ENCODE measurements at regions not wholly inside any gene's neighbourhood (a gene's known extent, or its start where the extent isn't known, plus 50 kb on each side); places are given as distances from the start of the nearest gene placed in this dataset.
"Not testable (repeated sequence)": the region's sequence is repeated elsewhere in the genome, so short reads cannot be mapped to it uniquely, and the experiment has no call there.

DNA sequence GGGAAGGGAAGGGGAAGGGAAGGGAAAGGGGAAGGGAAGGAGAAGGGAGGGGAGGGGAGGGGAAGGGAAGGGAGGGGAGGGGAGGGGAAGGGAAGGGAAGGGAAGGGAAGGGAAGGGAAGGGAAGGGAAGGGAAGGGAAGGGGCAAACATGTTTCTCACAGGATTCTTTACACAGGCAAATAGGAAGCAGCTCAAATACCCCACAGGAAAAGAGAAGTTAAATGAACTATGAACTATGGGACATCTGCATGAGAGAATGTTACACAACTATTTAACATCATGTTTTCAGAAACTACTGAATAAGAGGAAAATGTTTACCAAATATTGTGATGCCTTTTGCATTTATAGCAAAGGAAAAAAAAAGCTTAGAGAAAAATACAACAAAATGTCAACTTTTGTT, 125.4 kb upstream of the SLC30A5 start:
- no peak for DNase-seq (ENCODE audit: low read depth in 2 of 2)

DNA sequence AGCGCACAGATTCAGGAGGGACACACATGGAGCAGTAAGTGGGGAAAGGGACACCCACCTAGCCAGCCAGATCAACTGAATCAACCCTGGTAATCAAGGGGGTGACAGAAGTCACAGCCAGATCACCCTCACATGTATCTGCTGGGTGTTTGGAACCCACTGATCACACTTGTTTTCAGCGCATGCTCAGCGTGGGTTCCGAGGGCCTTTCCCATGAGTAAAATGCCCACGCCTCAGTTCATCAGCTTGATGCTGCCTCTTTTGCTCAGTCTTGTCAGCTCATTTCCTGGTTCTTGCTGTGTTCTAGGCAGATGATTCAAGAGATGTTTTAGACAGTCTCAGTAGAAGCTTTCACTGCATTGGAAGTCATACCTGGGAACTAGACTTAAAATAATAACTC, 123.2 kb upstream of the SLC30A5 start:
- no peak for DNase-seq (ENCODE audit: low read depth in 2 of 2)

GRCh38 chr5:68973696-68974095, 120.1 kb upstream of the SLC30A5 start:
- DNase-seq (ENCODE audit: low read depth in 2 of 2), result no peak

- DNase-seq (ENCODE audit: low read depth in 2 of 2), result no peak
Observed at GRCh38 chr5:68983043-68983442, 110.8 kb upstream of the SLC30A5 start.

- DNase-seq (ENCODE audit: low read depth in 2 of 2), result no peak
Observed at GRCh38 chr5:68983959-68984358, 109.9 kb upstream of the SLC30A5 start.

DNA sequence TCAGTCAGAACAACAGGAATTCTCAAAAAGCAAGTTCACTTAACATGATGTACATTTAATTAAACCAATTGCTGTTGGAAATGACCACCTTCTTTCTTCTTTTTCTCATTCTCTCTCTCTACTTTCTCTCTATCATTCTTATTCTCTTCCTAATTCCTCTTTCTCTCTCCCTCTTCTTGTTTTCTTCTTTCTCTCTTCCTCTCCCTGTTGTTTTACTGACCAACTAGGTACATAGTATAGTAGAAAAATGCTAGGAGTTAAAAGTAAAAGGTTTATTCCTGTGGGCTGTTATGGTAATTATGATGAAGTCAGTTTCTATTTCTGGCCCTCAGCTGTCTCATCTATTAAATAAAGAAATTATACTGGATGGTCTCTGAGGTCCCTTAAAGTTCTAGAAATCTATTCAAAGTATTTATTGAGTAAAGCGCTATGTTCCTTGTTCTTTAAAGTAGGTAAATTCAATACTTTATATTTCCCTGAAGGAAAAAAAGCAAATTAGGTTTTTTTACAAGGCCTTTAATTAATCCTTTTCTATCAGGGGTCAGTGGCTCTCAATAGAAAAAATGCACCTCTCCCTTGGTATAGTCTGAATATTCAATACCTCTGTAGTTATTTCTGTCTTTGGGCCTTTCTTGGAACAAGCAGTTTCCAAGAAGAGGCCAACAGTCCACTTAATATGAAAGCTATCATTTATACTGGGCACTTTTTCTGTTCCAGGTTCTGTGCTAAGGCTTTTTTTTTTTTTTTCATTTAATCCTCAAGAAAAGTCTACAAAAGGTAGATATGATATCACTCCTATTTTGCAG, 102.3 kb upstream of the SLC30A5 start:
- DNase-seq (ENCODE audit: low read depth in 2 of 2), result no peak

DNA sequence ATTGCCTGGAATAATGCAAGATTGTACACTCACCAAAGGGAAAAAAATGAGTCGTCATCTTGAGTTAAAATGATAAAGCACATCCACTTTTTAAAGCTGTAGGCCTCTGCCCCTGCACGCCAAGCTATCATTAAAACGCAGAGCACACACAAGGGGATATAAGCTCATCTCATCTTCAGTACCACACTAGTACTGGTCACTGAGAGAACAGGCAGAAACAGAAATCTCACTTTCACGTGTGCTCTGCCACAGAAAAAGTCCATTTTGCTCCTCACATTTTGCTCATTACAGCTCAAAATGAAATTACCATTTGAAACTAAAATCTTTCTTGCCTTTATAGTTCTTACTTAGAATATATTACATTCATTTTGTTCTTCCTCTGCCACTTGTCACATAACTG, 99.2 kb upstream of the SLC30A5 start:
- no peak for DNase-seq (ENCODE audit: low read depth in 2 of 2)

DNA sequence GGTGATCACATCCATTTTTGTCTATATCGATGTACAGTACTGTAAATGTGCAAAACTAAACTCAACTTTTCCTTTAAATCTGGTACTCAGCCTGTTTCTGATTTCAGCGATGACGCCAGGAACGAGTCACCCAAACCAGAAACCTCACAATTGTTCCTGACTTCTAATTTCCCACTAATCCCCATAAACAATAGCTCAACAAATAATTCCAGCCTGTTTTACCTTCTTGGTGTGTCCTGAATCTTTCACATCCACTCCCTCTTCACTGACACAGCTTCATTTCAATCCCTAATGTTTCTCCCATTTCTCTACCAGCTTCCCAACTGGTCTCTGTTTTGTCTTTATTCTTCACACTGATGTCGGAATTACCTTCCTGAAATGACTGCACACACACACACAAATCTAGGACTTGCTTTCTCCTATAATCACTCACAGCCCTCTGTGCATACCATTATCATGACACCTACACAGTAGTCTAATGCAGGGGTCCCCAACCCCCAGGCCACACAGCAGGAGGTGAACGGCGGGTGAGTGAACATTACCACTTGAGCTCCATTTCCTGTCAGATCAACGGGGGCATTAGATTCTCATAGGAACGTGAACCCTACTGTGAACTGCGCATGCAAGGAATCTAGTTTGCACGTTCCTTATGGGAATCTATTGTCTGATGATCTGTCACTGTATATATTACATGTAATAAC, 97.8 kb upstream of the SLC30A5 start:
- no peak for DNase-seq (ENCODE audit: low read depth in 2 of 2)

DNA sequence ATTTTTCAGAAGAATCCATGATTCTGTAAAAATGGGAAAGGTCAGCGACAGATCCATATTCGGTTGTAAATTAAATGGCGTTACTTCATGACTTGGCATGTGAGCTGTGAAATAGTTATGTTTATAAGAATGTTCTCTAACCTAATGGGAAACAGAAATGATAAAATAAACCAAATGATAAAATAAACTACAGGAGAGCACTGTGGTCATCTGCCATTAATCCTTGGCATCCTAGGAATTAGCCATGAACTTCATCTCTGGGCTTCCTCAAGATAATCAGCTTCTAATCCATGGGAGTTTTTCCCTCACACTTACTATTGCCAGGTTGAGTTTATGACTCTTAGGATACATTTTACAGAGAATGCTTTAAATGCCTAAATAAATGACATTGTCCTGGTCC, 94.6 kb upstream of the SLC30A5 start:
- no peak for DNase-seq (ENCODE audit: low read depth in 2 of 2)

GRCh38 chr5:69000216-69000919, 93.4 kb upstream of the SLC30A5 start:
- no peak for DNase-seq (ENCODE audit: low read depth in 2 of 2)

DNA sequence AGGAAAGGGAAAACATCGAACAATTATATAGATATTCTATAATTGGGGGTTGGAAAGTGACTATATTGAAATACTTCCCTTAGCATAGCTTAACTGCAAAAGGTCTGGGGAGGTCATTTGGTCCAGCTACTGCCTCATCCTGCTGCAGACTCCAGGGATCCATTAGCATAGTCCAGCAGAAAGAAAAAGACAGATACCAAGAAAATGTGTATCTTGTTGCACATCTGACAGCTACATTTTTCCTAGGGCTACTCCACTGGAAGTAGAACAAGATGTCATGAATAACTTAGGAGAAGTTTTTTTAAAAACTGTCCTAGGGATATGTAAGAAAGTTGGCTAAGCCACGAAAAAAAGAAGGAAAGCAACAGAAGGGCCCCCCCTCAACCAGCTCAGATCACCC, 92.9 kb upstream of the SLC30A5 start:
- DNase-seq (ENCODE audit: low read depth in 2 of 2), result no peak

GRCh38 chr5:69001627-69002026, 92.2 kb upstream of the SLC30A5 start:
- no peak for DNase-seq (ENCODE audit: low read depth in 2 of 2)

DNA sequence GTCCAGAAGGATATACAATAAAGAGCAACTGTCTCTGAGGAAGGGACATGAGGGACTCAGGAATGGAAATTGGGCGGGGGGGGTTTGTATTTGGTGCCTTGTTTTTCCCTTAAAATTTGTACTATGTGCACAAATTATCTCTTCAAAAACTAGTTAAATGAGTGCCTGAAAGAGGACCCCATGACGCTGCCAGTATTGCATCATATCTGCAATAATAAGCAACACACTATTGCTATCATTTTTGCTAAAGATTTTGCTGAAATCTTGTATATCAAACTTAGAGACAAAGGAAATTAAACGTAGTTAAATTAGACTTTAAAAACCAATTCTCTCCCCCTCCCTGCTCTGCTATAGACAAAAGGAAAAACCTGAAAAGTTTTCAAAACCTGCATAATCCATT, 89.7 kb upstream of the SLC30A5 start:
- no peak for DNase-seq (ENCODE audit: low read depth in 2 of 2)

GRCh38 chr5:69004676-69005075, 89.1 kb upstream of the SLC30A5 start:
- no peak for DNase-seq (ENCODE audit: low read depth in 2 of 2)

- no peak for DNase-seq (ENCODE audit: low read depth in 2 of 2)
Observed at GRCh38 chr5:69006030-69006429, 87.8 kb upstream of the SLC30A5 start.

DNA sequence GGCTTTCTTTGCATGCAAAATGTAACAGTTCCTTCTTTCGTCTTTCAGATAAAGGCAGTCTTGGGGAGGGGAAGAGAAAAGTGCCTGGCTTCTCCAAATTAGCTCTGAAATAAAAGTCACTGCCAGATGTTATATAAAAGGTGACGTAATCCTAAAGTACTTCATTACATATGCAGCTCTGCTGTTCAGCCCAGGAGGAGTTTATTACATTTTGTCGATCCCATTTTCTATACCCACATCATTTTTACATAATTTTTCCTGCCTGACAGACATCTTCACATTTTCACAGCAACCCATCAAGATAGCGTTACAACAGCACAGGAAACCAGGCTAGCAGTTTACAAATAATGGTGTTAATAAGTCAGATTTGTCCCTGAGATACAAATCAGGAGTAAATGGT, 86.7 kb upstream of the SLC30A5 start:
- no peak for DNase-seq (ENCODE audit: low read depth in 2 of 2)

DNA sequence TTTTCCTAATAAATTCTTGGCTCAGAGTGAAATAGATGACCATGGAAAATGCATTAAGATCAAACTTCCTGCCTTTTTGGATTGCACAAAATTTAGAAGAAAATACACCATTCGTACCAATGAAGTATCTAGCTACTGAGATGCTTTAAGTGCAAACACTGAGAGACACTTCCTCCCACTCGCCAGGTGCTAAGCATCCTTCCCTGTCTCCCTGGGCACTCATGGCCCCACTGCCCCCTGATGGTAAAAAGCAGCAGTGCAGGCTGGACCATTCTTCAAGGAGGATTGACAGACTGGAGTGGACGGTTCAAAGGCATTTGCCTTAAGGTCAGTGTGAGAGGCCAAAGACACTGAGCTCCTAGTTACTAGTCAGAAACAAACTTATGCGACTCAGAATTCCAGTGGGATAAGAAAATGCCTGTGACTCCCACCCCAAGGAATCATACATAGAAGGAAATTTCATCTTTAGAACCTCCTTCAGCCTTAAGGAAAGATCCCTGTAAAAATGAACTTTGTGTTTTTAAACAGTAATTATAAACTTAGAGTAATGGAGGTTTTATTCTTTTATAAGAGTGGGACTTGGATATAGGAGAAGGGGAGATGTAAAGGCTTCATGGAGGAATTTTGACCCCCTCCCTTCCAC, 86.0 kb upstream of the SLC30A5 start:
- peak; percentile 28 for DNase-seq (ENCODE audit: low read depth in 2 of 2)

DNA sequence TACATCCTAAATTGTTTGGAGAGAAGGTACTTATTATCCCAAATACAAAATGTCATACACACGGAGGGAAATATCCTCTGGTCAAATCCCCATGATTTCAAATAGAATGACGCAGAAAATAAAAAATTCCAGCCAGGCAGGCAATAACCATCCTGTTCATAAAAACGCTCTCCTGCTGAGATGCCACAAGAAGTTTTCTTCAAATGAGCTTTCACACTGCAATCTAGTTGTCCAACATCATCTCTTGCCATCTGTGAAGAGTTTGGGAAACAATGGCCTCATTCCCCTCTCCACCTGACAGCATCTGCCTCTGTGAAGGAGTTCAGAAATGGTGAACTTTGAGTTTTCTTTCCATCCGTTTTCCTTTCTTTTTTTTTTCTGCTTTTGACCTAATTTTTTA, 83.3 kb upstream of the SLC30A5 start:
- DNase-seq (ENCODE audit: low read depth in 2 of 2), result no peak

DNA sequence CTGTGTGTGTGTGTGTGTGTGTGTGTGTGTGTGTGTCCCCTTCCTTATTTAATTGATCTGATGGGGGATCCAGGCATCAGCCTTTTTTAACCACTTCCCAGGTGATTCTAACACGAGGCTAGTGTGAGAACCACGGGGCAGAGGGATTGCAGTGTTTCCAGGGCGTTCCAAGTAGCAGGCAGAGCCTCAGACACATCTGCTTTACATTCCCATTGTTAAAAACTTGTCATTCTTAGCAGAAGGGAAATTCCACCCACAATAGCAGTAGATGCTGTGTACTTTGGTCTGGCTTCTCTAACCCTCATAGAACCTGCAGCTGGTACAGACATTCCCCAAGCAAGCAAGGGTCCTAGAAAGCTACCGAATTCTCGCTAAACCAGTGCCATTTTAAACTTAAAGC, 81.9 kb upstream of the SLC30A5 start:
- no peak for DNase-seq (ENCODE audit: low read depth in 2 of 2)

GRCh38 chr5:69013481-69013880, 80.3 kb upstream of the SLC30A5 start:
- DNase-seq (ENCODE audit: low read depth in 2 of 2), result no peak

GRCh38 chr5:69014007-69014406, 79.8 kb upstream of the SLC30A5 start:
- DNase-seq (ENCODE audit: low read depth in 2 of 2), result not testable (repeated sequence)

DNA sequence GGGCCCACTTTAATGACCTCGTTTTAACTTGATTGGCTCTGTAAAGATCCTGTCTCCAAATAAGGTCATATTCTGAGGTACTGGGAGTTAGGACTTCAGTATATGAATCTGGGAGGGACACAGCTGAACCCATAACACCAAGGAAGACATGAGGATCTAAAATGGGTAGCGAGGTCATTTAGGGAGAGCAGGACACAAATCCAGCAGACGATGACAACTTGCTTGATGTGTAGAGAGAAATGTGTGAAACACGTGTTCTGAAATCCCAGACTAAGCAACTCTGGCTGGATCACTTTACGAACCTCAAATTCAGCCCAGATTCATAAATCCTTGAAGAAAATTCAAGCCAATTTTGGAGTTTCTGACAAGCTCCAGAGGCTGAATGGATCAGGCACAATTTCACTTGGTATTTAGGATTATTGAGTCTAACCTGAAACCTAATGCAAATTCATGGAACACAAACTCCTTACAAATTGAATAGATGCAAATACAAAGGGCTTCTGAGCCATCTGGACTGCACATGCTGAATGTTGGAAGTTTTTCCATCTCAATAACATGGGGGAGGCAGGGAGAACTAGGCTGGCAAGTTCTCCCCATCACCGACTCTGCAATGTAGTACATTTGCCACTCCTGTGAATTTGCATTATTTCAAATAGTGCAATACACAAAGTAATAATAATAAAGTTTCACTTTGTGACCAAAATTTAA, 74.0 kb upstream of the SLC30A5 start:
- DNase-seq (ENCODE audit: low read depth in 2 of 2), result no peak

All from activated CD8-positive, alpha-beta memory T cell treated with anti-CD3 and anti-CD28 coated beads for 4 hours (primary cell).